ENCODE measurements at regions not wholly inside any gene's neighbourhood (a gene's known extent, or its start where the extent isn't known, plus 50 kb on each side); places are given as distances from the start of the nearest gene placed in this dataset.
"Not testable (repeated sequence)": the region's sequence is repeated elsewhere in the genome, so short reads cannot be mapped to it uniquely, and the experiment has no call there.

- TF ChIP-seq CTCF (IDR thresholded peaks at IDR 0.05; ENCODE audit: low read depth, low read length), result no peak
- no peak overlapping the region for H3K4me3 ChIP-seq (ENCODE audit: low read depth, low read length)
- in situ Hi-C loops (cut with HindIII; ENCODE audit: low sequenced_read_pairs), result no loop called here
- DNase-seq (ENCODE audit: low read depth, low spot score), result no peak
Measured at GRCh38 chr15:62325597-62325996, 160.5 kb upstream of the C2CD4B start.

- TF ChIP-seq CTCF (IDR thresholded peaks at IDR 0.05; ENCODE audit: low read depth, low read length), result no peak
- in situ Hi-C loops (cut with HindIII; ENCODE audit: low sequenced_read_pairs), result no loop called here
- no peak overlapping the region for H3K4me3 ChIP-seq (ENCODE audit: low read depth, low read length)
- no peak for DNase-seq (ENCODE audit: low read depth, low spot score)
Measured at GRCh38 chr15:62326460-62327011, 161.5 kb upstream of the C2CD4B start.

GRCh38 chr15:62327406-62327805, 162.3 kb upstream of the C2CD4B start:
- no peak for DNase-seq (ENCODE audit: low read depth, low spot score)
- in situ Hi-C loops (cut with HindIII; ENCODE audit: low sequenced_read_pairs), result no loop called here
- TF ChIP-seq CTCF (IDR thresholded peaks at IDR 0.05; ENCODE audit: low read depth, low read length), result no peak
- no peak overlapping the region for H3K4me3 ChIP-seq (ENCODE audit: low read depth, low read length)

GRCh38 chr15:62332472-62332871, 167.4 kb upstream of the C2CD4B start:
- H3K4me3 ChIP-seq (ENCODE audit: low read depth, low read length); in situ Hi-C loops (cut with HindIII; ENCODE audit: low sequenced_read_pairs); DNase-seq (ENCODE audit: low read depth, low spot score): not testable (repeated sequence)

- no peak for TF ChIP-seq CTCF (IDR thresholded peaks at IDR 0.05; ENCODE audit: low read depth, low read length)
- H3K4me3 ChIP-seq (ENCODE audit: low read depth, low read length), result no peak overlapping the region
- in situ Hi-C loops (cut with HindIII; ENCODE audit: low sequenced_read_pairs), result no loop called here
- no peak for DNase-seq (ENCODE audit: low read depth, low spot score)
Measured at GRCh38 chr15:62334536-62334935, 169.5 kb upstream of the C2CD4B start.

- TF ChIP-seq CTCF (IDR thresholded peaks at IDR 0.05; ENCODE audit: low read depth, low read length), result no peak
- H3K4me3 ChIP-seq (ENCODE audit: low read depth, low read length), result no peak overlapping the region
- DNase-seq (ENCODE audit: low read depth, low spot score), result no peak
- in situ Hi-C loops (cut with HindIII; ENCODE audit: low sequenced_read_pairs), result no loop called here
Measured at GRCh38 chr15:62337934-62338333, 172.8 kb upstream of the C2CD4B start.

GRCh38 chr15:62338497-62338896, 173.4 kb upstream of the C2CD4B start:
- no peak for DNase-seq (ENCODE audit: low read depth, low spot score)
- no peak overlapping the region for H3K4me3 ChIP-seq (ENCODE audit: low read depth, low read length)
- no peak for TF ChIP-seq CTCF (IDR thresholded peaks at IDR 0.05; ENCODE audit: low read depth, low read length)
- in situ Hi-C loops (cut with HindIII; ENCODE audit: low sequenced_read_pairs), result no loop called here

Data from astrocyte of the spinal cord (primary cell).